Nephron (organoid): ENCODE measurements at regions not wholly inside any gene's neighbourhood (a gene's known extent, or its start where the extent isn't known, plus 50 kb on each side); places are given as distances from the start of the nearest gene placed in this dataset.
"Not testable (repeated sequence)": the region's sequence is repeated elsewhere in the genome, so short reads cannot be mapped to it uniquely, and the experiment has no call there.

Experiments
- H3K27ac Mint-ChIP-seq, 3 experiments: 2 replicates each; pipeline ENCODE4 v1.8.0; 2020; ENCODE audit warnings: mixed read lengths in 3 of 3, mild to moderate bottlenecking in 2 of 3, moderate library complexity in 1 of 3
- H3K27me3 Mint-ChIP-seq: 2 replicates; pipeline ENCODE4 v1.8.0; 2021; ENCODE audit warnings: low read depth, mild to moderate bottlenecking, moderate library complexity, mixed read lengths
- H3K36me3 Mint-ChIP-seq: 2 replicates; pipeline ENCODE4 v1.8.0; 2020; ENCODE audit warnings: low read depth, mixed read lengths
- H3K4me1 Mint-ChIP-seq: 2 replicates; pipeline ENCODE4 v1.8.0; 2020; ENCODE audit warnings: mixed read lengths
- H3K4me3 Mint-ChIP-seq, 3 experiments: 2 replicates each; pipeline ENCODE4 v1.8.0; 2020; ENCODE audit warnings: mild to moderate bottlenecking in 3 of 3, mixed read lengths in 3 of 3, moderate library complexity in 2 of 3
- H3K9me3 Mint-ChIP-seq: 2 replicates; pipeline ENCODE4 v1.8.0; 2020; ENCODE audit warnings: mixed read lengths
- TF ChIP-seq, protein P1 (sequence below), 3 experiments: fragments of 200-600 bp; sonication (generic); IDR thresholded peaks; one replicate each; pipeline ENCODE4 v1.5.0; 2021; ENCODE audit warnings: antibody characterized with exemption in 3 of 3; ENCODE audit not compliant: unreplicated experiment in 3 of 3

GRCh38 chr21:15627823-15628222 is 102.0 kb upstream of the USP25 start:
- H3K9me3 Mint-ChIP-seq = no peaks in the 10 kb centered on the region
- TF ChIP-seq, protein P1, sequence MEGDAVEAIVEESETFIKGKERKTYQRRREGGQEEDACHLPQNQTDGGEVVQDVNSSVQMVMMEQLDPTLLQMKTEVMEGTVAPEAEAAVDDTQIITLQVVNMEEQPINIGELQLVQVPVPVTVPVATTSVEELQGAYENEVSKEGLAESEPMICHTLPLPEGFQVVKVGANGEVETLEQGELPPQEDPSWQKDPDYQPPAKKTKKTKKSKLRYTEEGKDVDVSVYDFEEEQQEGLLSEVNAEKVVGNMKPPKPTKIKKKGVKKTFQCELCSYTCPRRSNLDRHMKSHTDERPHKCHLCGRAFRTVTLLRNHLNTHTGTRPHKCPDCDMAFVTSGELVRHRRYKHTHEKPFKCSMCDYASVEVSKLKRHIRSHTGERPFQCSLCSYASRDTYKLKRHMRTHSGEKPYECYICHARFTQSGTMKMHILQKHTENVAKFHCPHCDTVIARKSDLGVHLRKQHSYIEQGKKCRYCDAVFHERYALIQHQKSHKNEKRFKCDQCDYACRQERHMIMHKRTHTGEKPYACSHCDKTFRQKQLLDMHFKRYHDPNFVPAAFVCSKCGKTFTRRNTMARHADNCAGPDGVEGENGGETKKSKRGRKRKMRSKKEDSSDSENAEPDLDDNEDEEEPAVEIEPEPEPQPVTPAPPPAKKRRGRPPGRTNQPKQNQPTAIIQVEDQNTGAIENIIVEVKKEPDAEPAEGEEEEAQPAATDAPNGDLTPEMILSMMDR (IDR thresholded peaks at IDR 0.05; ENCODE audit: unreplicated experiment in 3 of 3) = no peak
- H3K27ac Mint-ChIP-seq = no peak overlapping the region
- H3K4me3 Mint-ChIP-seq = no peak overlapping the region
- H3K36me3 Mint-ChIP-seq = no peaks in the 10 kb centered on the region
- H3K4me1 Mint-ChIP-seq = no peaks in the 10 kb centered on the region
- no peaks in the 10 kb centered on the region for H3K27me3 Mint-ChIP-seq

GRCh38 chr21:15631342-15631741 is 98.4 kb upstream of the USP25 start:
- H3K36me3 Mint-ChIP-seq = no peaks in the 10 kb centered on the region
- no peaks in the 10 kb centered on the region for H3K4me1 Mint-ChIP-seq
- no peak overlapping the region for H3K4me3 Mint-ChIP-seq
- H3K27me3 Mint-ChIP-seq = no peaks in the 10 kb centered on the region
- H3K27ac Mint-ChIP-seq = no peak overlapping the region
- no peaks in the 10 kb centered on the region for H3K9me3 Mint-ChIP-seq
- TF ChIP-seq, protein P1 (IDR thresholded peaks at IDR 0.05; ENCODE audit: unreplicated experiment in 3 of 3) = no peak

- not testable (repeated sequence) for H3K27me3 Mint-ChIP-seq, H3K9me3 Mint-ChIP-seq, H3K4me3 Mint-ChIP-seq, H3K27ac Mint-ChIP-seq, H3K4me1 Mint-ChIP-seq, H3K36me3 Mint-ChIP-seq
Observed at GRCh38 chr21:15634541-15634940, 95.2 kb upstream of the USP25 start.

- H3K4me1 Mint-ChIP-seq = peaks cover 33% of the 10 kb centered on the region
- H3K9me3 Mint-ChIP-seq = no peaks in the 10 kb centered on the region
- peak overlapping the region; percentile 39 to 61 (median 47) for H3K27ac Mint-ChIP-seq
- TF ChIP-seq, protein P1 (IDR thresholded peaks at IDR 0.05; ENCODE audit: unreplicated experiment in 3 of 3) = no peak
- no peak overlapping the region for H3K4me3 Mint-ChIP-seq
- no peaks in the 10 kb centered on the region for H3K36me3 Mint-ChIP-seq
- H3K27me3 Mint-ChIP-seq = no peaks in the 10 kb centered on the region
Observed at GRCh38 chr21:15638856-15639549, 90.8 kb upstream of the USP25 start.

DNA sequence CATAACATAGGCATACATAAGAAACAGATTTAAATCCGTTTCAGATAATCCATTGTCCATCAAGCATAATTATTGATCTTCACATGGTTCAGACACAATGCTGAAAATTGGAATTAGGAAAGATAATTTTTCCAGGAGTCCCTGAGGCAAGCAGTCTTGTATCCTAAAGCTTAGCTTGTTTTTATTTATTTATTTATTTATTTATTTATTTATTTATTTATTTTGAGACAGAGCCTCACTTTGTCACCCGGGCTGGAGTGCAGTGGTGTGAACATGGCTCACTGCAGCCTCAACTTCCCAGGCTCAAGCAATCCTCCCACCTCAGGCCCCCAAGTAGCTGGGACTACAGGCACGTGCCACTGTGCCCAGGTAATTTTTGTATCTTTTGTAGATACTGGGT is 89.7 kb upstream of the USP25 start:
- not testable (repeated sequence) for H3K27me3 Mint-ChIP-seq, H3K4me3 Mint-ChIP-seq, H3K9me3 Mint-ChIP-seq, H3K36me3 Mint-ChIP-seq
- Mint-ChIP-seq H3K27ac (peak overlapping the region in 1 of 3 experiments; percentile 47), H3K4me1 (peaks cover 33% of the 10 kb centered on the region)

DNA sequence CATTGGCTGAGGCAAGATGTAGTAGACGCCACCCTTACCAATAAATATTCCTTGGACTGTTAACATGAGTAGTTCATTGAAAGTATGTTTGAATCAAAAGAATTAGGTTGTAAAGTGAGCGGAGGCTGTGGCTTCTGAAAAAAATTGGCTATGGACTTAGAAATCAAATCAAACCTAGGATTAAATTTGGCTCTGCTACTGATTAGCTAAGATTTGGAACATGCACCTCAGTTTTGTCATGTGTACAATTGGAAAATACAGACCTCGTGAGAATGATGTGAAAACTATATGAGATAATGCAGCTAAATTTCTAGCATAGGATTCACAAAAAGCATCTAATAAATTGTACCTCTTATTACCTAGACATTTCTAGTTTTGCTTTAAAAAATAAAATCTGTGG is 85.3 kb upstream of the USP25 start:
- TF ChIP-seq, protein P1 (IDR thresholded peaks at IDR 0.05; ENCODE audit: unreplicated experiment in 3 of 3) = no peak
- H3K9me3 Mint-ChIP-seq = no peaks in the 10 kb centered on the region
- no peak overlapping the region for H3K4me3 Mint-ChIP-seq
- no peaks in the 10 kb centered on the region for H3K27me3 Mint-ChIP-seq
- peaks cover 25% of the 10 kb centered on the region for H3K4me1 Mint-ChIP-seq
- H3K27ac Mint-ChIP-seq = no peak overlapping the region
- H3K36me3 Mint-ChIP-seq = no peaks in the 10 kb centered on the region

- Mint-ChIP-seq H3K27me3 (no peaks in the 10 kb centered on the region), H3K4me1 (peaks cover 17% of the 10 kb centered on the region), H3K4me3 (no peak overlapping the region), H3K27ac (peak overlapping the region in 1 of 3 experiments; percentile 28), H3K36me3 (no peaks in the 10 kb centered on the region), H3K9me3 (no peaks in the 10 kb centered on the region)
- TF ChIP-seq, protein P1 (IDR thresholded peaks at IDR 0.05; ENCODE audit: unreplicated experiment in 3 of 3) = no peak
Observed at GRCh38 chr21:15645830-15646229, 84.0 kb upstream of the USP25 start.
